DND-41 (cell line): ENCODE measurements at regions not wholly inside any gene's neighbourhood (a gene's known extent, or its start where the extent isn't known, plus 50 kb on each side); places are given as distances from the start of the nearest gene placed in this dataset.

Experiments used
- EZH2 ChIP-seq: IDR thresholded peaks from 3 replicates; pipeline ENCODE4 v1.6.1; 2012; ENCODE audit warnings: borderline replicate concordance, low read depth, mild to moderate bottlenecking, moderate library complexity, low read length, inconsistent platforms; ENCODE audit not compliant: severe bottlenecking
- TF ChIP-seq, protein P1 (sequence below): IDR thresholded peaks from 2 replicates; pipeline ENCODE4 v1.5.1; 2012; ENCODE audit warnings: borderline replicate concordance, low read length, moderate library complexity, mild to moderate bottlenecking; ENCODE audit not compliant: poor library complexity, severe bottlenecking; ENCODE audit errors: extremely low read depth

DNA sequence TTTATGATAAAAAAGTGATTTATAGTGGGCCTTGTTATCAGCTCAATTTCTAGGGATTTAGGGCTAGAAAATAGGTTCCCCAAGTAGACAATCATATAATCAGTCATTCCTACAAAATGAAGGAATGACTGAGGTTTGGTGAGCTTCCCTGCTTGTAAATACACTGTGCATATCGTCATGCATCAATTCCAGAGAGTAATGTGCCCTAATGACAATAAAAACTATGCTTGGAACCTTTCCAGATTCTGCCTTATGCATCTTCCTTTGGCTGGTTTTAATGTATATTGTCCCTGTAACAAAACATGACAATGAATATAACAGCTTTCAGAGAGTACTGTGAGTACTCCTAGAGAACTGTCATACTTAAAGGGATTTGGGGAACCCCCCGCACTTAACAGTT lies 1310.9 kb downstream of the PCDH7 start:
- TF ChIP-seq, protein P1, sequence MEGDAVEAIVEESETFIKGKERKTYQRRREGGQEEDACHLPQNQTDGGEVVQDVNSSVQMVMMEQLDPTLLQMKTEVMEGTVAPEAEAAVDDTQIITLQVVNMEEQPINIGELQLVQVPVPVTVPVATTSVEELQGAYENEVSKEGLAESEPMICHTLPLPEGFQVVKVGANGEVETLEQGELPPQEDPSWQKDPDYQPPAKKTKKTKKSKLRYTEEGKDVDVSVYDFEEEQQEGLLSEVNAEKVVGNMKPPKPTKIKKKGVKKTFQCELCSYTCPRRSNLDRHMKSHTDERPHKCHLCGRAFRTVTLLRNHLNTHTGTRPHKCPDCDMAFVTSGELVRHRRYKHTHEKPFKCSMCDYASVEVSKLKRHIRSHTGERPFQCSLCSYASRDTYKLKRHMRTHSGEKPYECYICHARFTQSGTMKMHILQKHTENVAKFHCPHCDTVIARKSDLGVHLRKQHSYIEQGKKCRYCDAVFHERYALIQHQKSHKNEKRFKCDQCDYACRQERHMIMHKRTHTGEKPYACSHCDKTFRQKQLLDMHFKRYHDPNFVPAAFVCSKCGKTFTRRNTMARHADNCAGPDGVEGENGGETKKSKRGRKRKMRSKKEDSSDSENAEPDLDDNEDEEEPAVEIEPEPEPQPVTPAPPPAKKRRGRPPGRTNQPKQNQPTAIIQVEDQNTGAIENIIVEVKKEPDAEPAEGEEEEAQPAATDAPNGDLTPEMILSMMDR, result no peak
- no peak for TF ChIP-seq EZH2
